OCI-LY1 (cell line): ENCODE measurements at regions not wholly inside any gene's neighbourhood (a gene's known extent, or its start where the extent isn't known, plus 50 kb on each side); places are given as distances from the start of the nearest gene placed in this dataset.

Source experiments
- H2AFZ ChIP-seq: fragments of 200-600 bp; sonication (generic), shearing (Covaris generic); 2 replicates; pipeline ENCODE4 v1.6.0; 2014; ENCODE audit warnings: antibody characterized with exemption, mild to moderate bottlenecking, low read length
- H3F3A ChIP-seq: fragments of 200-600 bp; sonication (generic), shearing (Covaris generic); 2 replicates; pipeline ENCODE4 v1.6.0; 2014; ENCODE audit warnings: mild to moderate bottlenecking, antibody characterized with exemption, low read length, moderate library complexity; ENCODE audit not compliant: insufficient read depth
- H3K27ac ChIP-seq: fragments of 200-600 bp; sonication (generic); 2 replicates; pipeline ENCODE4 v1.5.1; 2014; ENCODE audit warnings: low read length, mixed run types, mild to moderate bottlenecking, low read depth; ENCODE audit not compliant: poor library complexity, severe bottlenecking
- H3K27me3 ChIP-seq: fragments of 200-600 bp; sonication (generic); 2 replicates; pipeline ENCODE4 v1.6.0; 2014; ENCODE audit warnings: antibody characterized with exemption, mild to moderate bottlenecking, low read length, moderate library complexity; ENCODE audit not compliant: insufficient read depth
- H3K36me3 ChIP-seq: fragments of 200-600 bp; sonication (generic); 2 replicates; pipeline ENCODE4 v1.6.1; 2014; ENCODE audit warnings: mild to moderate bottlenecking, antibody characterized with exemption, low read length, moderate library complexity, mixed read lengths; ENCODE audit not compliant: insufficient read depth
- H3K4me1 ChIP-seq: fragments of 200-600 bp; sonication (generic); 2 replicates; pipeline ENCODE4 v1.5.1; 2014; ENCODE audit warnings: mild to moderate bottlenecking, low read length, moderate library complexity; ENCODE audit not compliant: insufficient read depth, severe bottlenecking
- H3K4me2 ChIP-seq: fragments of 200-600 bp; sonication (generic), shearing (Covaris generic); 2 replicates; pipeline ENCODE4 v1.6.1; 2014; ENCODE audit warnings: low read length
- H3K4me3 ChIP-seq: fragments of 200-600 bp; sonication (generic); 2 replicates; pipeline ENCODE4 v1.5.1; 2014; ENCODE audit warnings: low read length, low read depth, mild to moderate bottlenecking, mixed read lengths; ENCODE audit not compliant: poor library complexity, severe bottlenecking
- H3K79me2 ChIP-seq: fragments of 200-600 bp; shearing (Covaris generic); 2 replicates; pipeline ENCODE4 v1.6.1; 2016; ENCODE audit warnings: mixed run types, low read length, mixed read lengths; ENCODE audit not compliant: insufficient read depth
- H3K9ac ChIP-seq: fragments of 200-600 bp; sonication (generic), shearing (Covaris generic); 2 replicates; pipeline ENCODE4 v1.6.1; 2014; ENCODE audit warnings: mild to moderate bottlenecking, low read length, mixed read lengths
- H3K9me2 ChIP-seq: fragments of 200-600 bp; sonication (generic), shearing (Covaris generic); 2 replicates; pipeline ENCODE4 v1.6.1; 2014; ENCODE audit warnings: low read depth, mild to moderate bottlenecking, low read length, mixed read lengths
- H3K9me3 ChIP-seq: fragments of 200-600 bp; shearing (Covaris generic); 2 replicates; pipeline ENCODE4 v1.6.1; 2014; ENCODE audit warnings: low read length, mixed read lengths
- H4K20me1 ChIP-seq: fragments of 200-600 bp; sonication (generic), shearing (Covaris generic); 2 replicates; pipeline ENCODE4 v1.6.0; 2016; ENCODE audit warnings: mild to moderate bottlenecking, low read length; ENCODE audit not compliant: insufficient read depth
- CTCF ChIP-seq: fragments of 200-600 bp; sonication (generic), shearing (Covaris generic); IDR thresholded peaks from 2 replicates; pipeline ENCODE4 v1.5.1; 2017; ENCODE audit warnings: mild to moderate bottlenecking, antibody characterized with exemption, low read length, moderate library complexity, mixed read lengths
- EZH2 ChIP-seq: fragments of 200-600 bp; sonication (generic), shearing (Covaris generic); IDR thresholded peaks from 2 replicates; pipeline ENCODE4 v1.8.0; 2017; ENCODE audit warnings: borderline replicate concordance, mixed run types, mild to moderate bottlenecking, antibody characterized with exemption, low read length, moderate library complexity, mixed read lengths

GRCh38 chr22:49227670-49228069, 600.0 kb downstream of the BRD1 start:
- no peak overlapping the region for H3K27ac ChIP-seq
- TF ChIP-seq EZH2 (no peak), CTCF (no peak)
- H4K20me1 ChIP-seq: no peaks in the 10 kb centered on the region
- H3K9me3 ChIP-seq: no peaks in the 10 kb centered on the region
- H3K9ac ChIP-seq: no peak overlapping the region
- H3K27me3 ChIP-seq: no peaks in the 10 kb centered on the region
- H3K4me1 ChIP-seq: no peaks in the 10 kb centered on the region
- H3K79me2 ChIP-seq: no peaks in the 10 kb centered on the region
- H3K4me3 ChIP-seq: no peak overlapping the region
- no peaks in the 10 kb centered on the region for H3K36me3 ChIP-seq
- H3K4me2 ChIP-seq: no peak overlapping the region
- H3F3A ChIP-seq: 0 out of 2 replicates have a peak, but pooled peaks cover 2% of the 10 kb centered on the region
- H3K9me2 ChIP-seq: no peaks in the 10 kb centered on the region
- no peak overlapping the region for H2AFZ ChIP-seq

- Histone ChIP-seq H3K36me3 (no peaks in the 10 kb centered on the region), H3K9me3 (no peaks in the 10 kb centered on the region), H3F3A (0 out of 2 replicates have a peak, but pooled peaks cover 2% of the 10 kb centered on the region), H3K4me3 (no peak overlapping the region), H3K27me3 (no peaks in the 10 kb centered on the region), H4K20me1 (no peaks in the 10 kb centered on the region), H3K79me2 (no peaks in the 10 kb centered on the region), H3K4me2 (no peak overlapping the region), H3K27ac (no peak overlapping the region), H3K9me2 (no peaks in the 10 kb centered on the region), H3K4me1 (no peaks in the 10 kb centered on the region), H3K9ac (no peak overlapping the region), H2AFZ (no peak overlapping the region)
- no peak for TF ChIP-seq EZH2
- TF ChIP-seq CTCF: no peak
These were observed 601.6 kb downstream of the BRD1 start for GRCh38 chr22:49226096-49226495.

DNA sequence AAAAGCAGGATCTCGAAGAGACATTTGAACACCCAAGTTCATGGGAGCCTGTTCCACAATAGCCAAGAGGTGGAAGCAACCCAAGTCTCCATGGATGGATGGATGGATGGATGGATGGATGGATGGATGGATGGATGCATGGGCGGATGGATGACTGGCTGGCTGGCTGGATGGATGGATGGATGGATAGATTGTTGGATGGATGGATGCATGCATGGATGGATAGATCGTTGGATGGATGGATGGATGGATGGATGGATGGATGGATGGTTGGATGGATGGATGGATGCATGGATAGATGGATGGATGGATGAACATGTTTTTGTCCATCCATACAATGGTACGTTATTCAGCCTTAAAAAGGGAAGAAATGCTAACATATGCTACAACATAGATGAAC, 603.4 kb downstream of the BRD1 start:
- Histone ChIP-seq H3K79me2 (no peaks in the 10 kb centered on the region), H3F3A (0 out of 2 replicates have a peak, but pooled peaks cover 2% of the 10 kb centered on the region), H3K4me2 (no peak overlapping the region), H3K4me1 (no peaks in the 10 kb centered on the region), H2AFZ (no peak overlapping the region), H3K4me3 (no peak overlapping the region), H3K27me3 (no peaks in the 10 kb centered on the region; the same call in 1 of the 2 replicates), H3K36me3 (no peaks in the 10 kb centered on the region), H3K9me3 (no peaks in the 10 kb centered on the region), H3K9me2 (no peaks in the 10 kb centered on the region), H4K20me1 (no peaks in the 10 kb centered on the region), H3K27ac (no peak overlapping the region), H3K9ac (no peak overlapping the region)
- no peak for TF ChIP-seq CTCF
- TF ChIP-seq EZH2: no peak
